ENCODE measurements at regions not wholly inside any gene's neighbourhood (a gene's known extent, or its start where the extent isn't known, plus 50 kb on each side); places are given as distances from the start of the nearest gene placed in this dataset.

GRCh38 chr4:131408102-131408501 lies 1741.0 kb upstream of the PCDH10 start:
- Mint-ChIP-seq H3K27ac (no peak overlapping the region), H3K9me3 (peaks cover 5% of the 10 kb centered on the region), H3K4me1 (no peaks in the 10 kb centered on the region), H3K4me3 (no peak overlapping the region), H3K27me3 (no peaks in the 10 kb centered on the region), H3K36me3 (ENCODE audit: low read depth) (no peaks in the 10 kb centered on the region)
- TF ChIP-seq CTCF (IDR thresholded peaks at IDR 0.05) = no peak
- intact Hi-C loops (cut with micrococcal nuclease) = no loop called here
- CTCF ChIA-PET = no interaction called here
- ATAC-seq (ENCODE audit: low read depth) = no peak
- DNase-seq = no peak
- POLR2A ChIA-PET = no interaction called here

- Mint-ChIP-seq H3K27ac (no peak overlapping the region), H3K4me1 (no peaks in the 10 kb centered on the region), H3K9me3 (peaks cover 3% of the 10 kb centered on the region), H3K36me3 (ENCODE audit: low read depth) (no peaks in the 10 kb centered on the region), H3K4me3 (no peak overlapping the region), H3K27me3 (no peaks in the 10 kb centered on the region)
- DNase-seq (no peak), ATAC-seq (ENCODE audit: low read depth) (no peak)
- POLR2A ChIA-PET = no interaction called here
- TF ChIP-seq CTCF (IDR thresholded peaks at IDR 0.05) = no peak
- CTCF ChIA-PET = no interaction called here
- intact Hi-C loops (cut with micrococcal nuclease) = no loop called here
Observed at GRCh38 chr4:131411393-131411792, 1737.7 kb upstream of the PCDH10 start.

GRCh38 chr4:131419147-131419546 lies 1729.9 kb upstream of the PCDH10 start:
- Mint-ChIP-seq H3K4me3 (no peak overlapping the region), H3K27ac (no peak overlapping the region), H3K27me3 (no peaks in the 10 kb centered on the region), H3K36me3 (ENCODE audit: low read depth) (no peaks in the 10 kb centered on the region), H3K9me3 (peaks cover 4% of the 10 kb centered on the region), H3K4me1 (no peaks in the 10 kb centered on the region)
- ChIA-PET POLR2A (no interaction called here), CTCF (no interaction called here)
- no peak for TF ChIP-seq CTCF (IDR thresholded peaks at IDR 0.05)
- intact Hi-C loops (cut with micrococcal nuclease) = no loop called here
- DNase-seq (no peak), ATAC-seq (ENCODE audit: low read depth) (no peak)

GRCh38 chr4:131426023-131426758 lies 1722.9 kb upstream of the PCDH10 start:
- CTCF ChIA-PET = no interaction called here
- TF ChIP-seq CTCF (IDR thresholded peaks at IDR 0.05) = no peak
- Mint-ChIP-seq H3K4me1 (no peaks in the 10 kb centered on the region), H3K27me3 (no peaks in the 10 kb centered on the region), H3K27ac (no peak overlapping the region), H3K9me3 (peaks cover 3% of the 10 kb centered on the region), H3K4me3 (no peak overlapping the region), H3K36me3 (ENCODE audit: low read depth) (no peaks in the 10 kb centered on the region)
- intact Hi-C loops (cut with micrococcal nuclease) = no loop called here
- POLR2A ChIA-PET = no interaction called here
- ATAC-seq (ENCODE audit: low read depth) = no peak
- DNase-seq = no peak

GRCh38 chr4:131427000-131427399 lies 1722.1 kb upstream of the PCDH10 start:
- no peak for ATAC-seq (ENCODE audit: low read depth)
- CTCF ChIA-PET = no interaction called here

More at GRCh38 chr4:131427000-131427399, 1722.1 kb upstream of the PCDH10 start:
- no peak for DNase-seq
- POLR2A ChIA-PET = no interaction called here
- H3K4me1 Mint-ChIP-seq = no peaks in the 10 kb centered on the region
- no peaks in the 10 kb centered on the region for H3K36me3 Mint-ChIP-seq (ENCODE audit: low read depth)
- no peaks in the 10 kb centered on the region for H3K27me3 Mint-ChIP-seq
- peaks cover 3% of the 10 kb centered on the region for H3K9me3 Mint-ChIP-seq
- no peak for TF ChIP-seq CTCF (IDR thresholded peaks at IDR 0.05)
- H3K4me3 Mint-ChIP-seq = no peak overlapping the region
- intact Hi-C loops (cut with micrococcal nuclease) = no loop called here
- H3K27ac Mint-ChIP-seq = no peak overlapping the region

All from activated B cell treated with CpG ODN at 0.5 μM for 24 hours (primary cell).